Calu3 (cell line): ENCODE measurements at regions not wholly inside any gene's neighbourhood (a gene's known extent, or its start where the extent isn't known, plus 50 kb on each side); places are given as distances from the start of the nearest gene placed in this dataset.

Experiments used
- BruUV-seq: library from RNA; stranded (reverse); fragments of 400-500 nt; replicated peaks from 2 replicates; lab custom pipeline; 2021; lab: Mats Ljungman, UMichigan
- CTCF ChIA-PET: fragments of 300-600 bp; sonication (Branson Sonifier 250); formaldehyde crosslinking; loops from one replicate; lab custom pipeline; 2022; ENCODE audit warnings: antibody characterized with exemption; lab: Charles Lee
- DNase-seq: peaks from one replicate; pipeline ENCODE4 v3.0.0; 2022
- H3K27ac Mint-ChIP-seq: one replicate; pipeline ENCODE4 v1.8.0; 2022; ENCODE audit warnings: mixed read lengths; ENCODE audit not compliant: unreplicated experiment
- H3K27me3 Mint-ChIP-seq: one replicate; pipeline ENCODE4 v1.8.0; 2022; ENCODE audit warnings: mixed read lengths; ENCODE audit not compliant: unreplicated experiment
- H3K36me3 Mint-ChIP-seq: one replicate; pipeline ENCODE4 v1.8.0; 2022; ENCODE audit warnings: mild to moderate bottlenecking, moderate library complexity, mixed read lengths; ENCODE audit not compliant: insufficient read depth, unreplicated experiment
- H3K4me1 Mint-ChIP-seq: one replicate; pipeline ENCODE4 v1.8.0; 2022; ENCODE audit warnings: mild to moderate bottlenecking, low read depth, mixed read lengths; ENCODE audit not compliant: unreplicated experiment
- H3K4me3 Mint-ChIP-seq: one replicate; pipeline ENCODE4 v1.8.0; 2022; ENCODE audit warnings: mild to moderate bottlenecking, low read depth, moderate library complexity, mixed read lengths; ENCODE audit not compliant: unreplicated experiment
- H3K9me3 Mint-ChIP-seq: one replicate; pipeline ENCODE4 v1.8.0; 2022; ENCODE audit warnings: low read depth, mixed read lengths; ENCODE audit not compliant: unreplicated experiment
- intact Hi-C: fragments of 100-400 bp; cut with micrococcal nuclease; formaldehyde crosslinking; loops from one replicate; pipeline ENCODE4 v1.10.0; 2022; ENCODE audit not compliant: unreplicated experiment
- TF ChIP-seq, protein P1 (sequence below): fragments of 200-600 bp; IDR thresholded peaks from one replicate; pipeline ENCODE4 v1.8.0; 2022; ENCODE audit warnings: antibody characterized with exemption; ENCODE audit not compliant: unreplicated experiment

DNA sequence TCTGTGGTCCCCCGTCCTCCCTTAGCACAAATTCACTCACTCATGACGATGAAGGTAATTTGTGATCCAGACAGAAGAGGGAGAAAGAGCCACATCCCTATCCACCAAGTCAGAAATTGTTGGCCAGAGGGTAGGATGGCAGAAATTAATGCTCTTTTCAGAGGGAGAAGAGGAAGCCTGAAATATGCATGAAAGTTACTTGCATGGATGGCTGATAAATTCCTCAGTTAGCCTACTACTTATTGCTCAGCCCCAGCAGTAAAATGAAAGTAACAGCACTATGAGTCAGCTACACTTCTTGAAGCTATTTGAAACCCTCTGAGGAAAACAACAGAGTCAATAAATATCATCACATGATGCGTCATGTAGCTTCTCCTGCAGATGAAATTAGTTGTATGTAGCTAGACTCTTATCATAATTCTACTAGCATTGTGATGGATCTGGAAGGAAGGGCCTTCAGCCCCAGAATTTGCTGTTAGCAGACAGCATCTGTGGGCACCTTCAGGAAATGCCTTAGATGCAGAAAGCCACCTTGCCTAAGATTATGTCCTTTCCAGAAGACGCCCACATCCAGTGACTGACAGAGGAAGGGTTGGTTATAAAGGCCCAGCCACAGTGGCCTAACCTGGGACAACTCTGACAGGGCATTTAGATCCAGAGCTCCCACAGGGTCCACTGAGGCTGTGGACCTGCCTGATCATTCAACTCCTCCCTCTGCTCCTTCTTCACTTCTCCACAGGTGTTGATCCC is 81.2 kb upstream of the CCDC112 start:
- Mint-ChIP-seq H3K36me3 (peaks cover 30% of the 10 kb centered on the region), H3K27ac (peak overlapping the region; percentile 95), H3K4me1 (peaks cover 59% of the 10 kb centered on the region), H3K4me3 (peak overlapping the region; percentile 41), H3K27me3 (no peaks in the 10 kb centered on the region), H3K9me3 (no peaks in the 10 kb centered on the region)
- intact Hi-C loops, result loop anchor here (1.0 to 2.0 kb wide), 3 partner anchors 89 to 197 kb away; no protein-coding TSS in a partner anchor
- BruUV-seq, result TSS peak; percentile 43
- TF ChIP-seq, protein P1, sequence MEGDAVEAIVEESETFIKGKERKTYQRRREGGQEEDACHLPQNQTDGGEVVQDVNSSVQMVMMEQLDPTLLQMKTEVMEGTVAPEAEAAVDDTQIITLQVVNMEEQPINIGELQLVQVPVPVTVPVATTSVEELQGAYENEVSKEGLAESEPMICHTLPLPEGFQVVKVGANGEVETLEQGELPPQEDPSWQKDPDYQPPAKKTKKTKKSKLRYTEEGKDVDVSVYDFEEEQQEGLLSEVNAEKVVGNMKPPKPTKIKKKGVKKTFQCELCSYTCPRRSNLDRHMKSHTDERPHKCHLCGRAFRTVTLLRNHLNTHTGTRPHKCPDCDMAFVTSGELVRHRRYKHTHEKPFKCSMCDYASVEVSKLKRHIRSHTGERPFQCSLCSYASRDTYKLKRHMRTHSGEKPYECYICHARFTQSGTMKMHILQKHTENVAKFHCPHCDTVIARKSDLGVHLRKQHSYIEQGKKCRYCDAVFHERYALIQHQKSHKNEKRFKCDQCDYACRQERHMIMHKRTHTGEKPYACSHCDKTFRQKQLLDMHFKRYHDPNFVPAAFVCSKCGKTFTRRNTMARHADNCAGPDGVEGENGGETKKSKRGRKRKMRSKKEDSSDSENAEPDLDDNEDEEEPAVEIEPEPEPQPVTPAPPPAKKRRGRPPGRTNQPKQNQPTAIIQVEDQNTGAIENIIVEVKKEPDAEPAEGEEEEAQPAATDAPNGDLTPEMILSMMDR, result no peak
- DNase-seq, result peak; percentile 30
- CTCF ChIA-PET, result interaction anchor here (0.6 to 4.0 kb wide), 7 partner anchors 45 to 210 kb away, joined by 3 to 51 read pairs (median 3); no protein-coding TSS in a partner anchor

DNA sequence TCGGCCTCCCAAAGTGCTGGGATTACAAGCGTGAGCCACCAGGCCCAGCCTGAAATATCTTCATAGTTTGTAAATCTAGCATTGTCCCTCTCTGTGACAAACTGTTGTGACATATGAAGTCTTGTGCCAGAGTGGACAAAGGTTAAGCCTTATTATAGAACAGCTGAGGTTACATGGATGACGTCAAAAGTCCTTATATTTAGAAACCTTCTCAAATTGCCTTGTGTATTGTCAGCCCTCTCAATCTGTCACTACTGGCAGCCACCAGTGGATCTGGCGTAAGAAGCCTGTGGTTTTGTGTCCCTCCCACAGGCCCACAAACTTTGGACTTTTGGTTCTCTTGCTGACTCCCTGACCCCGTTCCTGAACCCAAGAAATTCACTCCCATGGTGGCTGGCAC is 79.4 kb upstream of the CCDC112 start:
- TF ChIP-seq, protein P1, result no peak
- intact Hi-C loops, result loop anchor here (2.0 kb wide), 2 partner anchors 91 to 157 kb away; no protein-coding TSS in a partner anchor
- peak; percentile 34 for DNase-seq
- Mint-ChIP-seq H3K27me3 (no peaks in the 10 kb centered on the region), H3K4me1 (peaks cover 59% of the 10 kb centered on the region), H3K36me3 (peaks cover 30% of the 10 kb centered on the region), H3K9me3 (no peaks in the 10 kb centered on the region), H3K27ac (peak overlapping the region; percentile 95), H3K4me3 (no peak overlapping the region)
- no TSS peak for BruUV-seq
- CTCF ChIA-PET, result interaction anchor here (0.8 to 1.6 kb wide), 6 partner anchors 12 to 199 kb away, joined by 3 to 13 read pairs (median 4); no protein-coding TSS in a partner anchor

DNA sequence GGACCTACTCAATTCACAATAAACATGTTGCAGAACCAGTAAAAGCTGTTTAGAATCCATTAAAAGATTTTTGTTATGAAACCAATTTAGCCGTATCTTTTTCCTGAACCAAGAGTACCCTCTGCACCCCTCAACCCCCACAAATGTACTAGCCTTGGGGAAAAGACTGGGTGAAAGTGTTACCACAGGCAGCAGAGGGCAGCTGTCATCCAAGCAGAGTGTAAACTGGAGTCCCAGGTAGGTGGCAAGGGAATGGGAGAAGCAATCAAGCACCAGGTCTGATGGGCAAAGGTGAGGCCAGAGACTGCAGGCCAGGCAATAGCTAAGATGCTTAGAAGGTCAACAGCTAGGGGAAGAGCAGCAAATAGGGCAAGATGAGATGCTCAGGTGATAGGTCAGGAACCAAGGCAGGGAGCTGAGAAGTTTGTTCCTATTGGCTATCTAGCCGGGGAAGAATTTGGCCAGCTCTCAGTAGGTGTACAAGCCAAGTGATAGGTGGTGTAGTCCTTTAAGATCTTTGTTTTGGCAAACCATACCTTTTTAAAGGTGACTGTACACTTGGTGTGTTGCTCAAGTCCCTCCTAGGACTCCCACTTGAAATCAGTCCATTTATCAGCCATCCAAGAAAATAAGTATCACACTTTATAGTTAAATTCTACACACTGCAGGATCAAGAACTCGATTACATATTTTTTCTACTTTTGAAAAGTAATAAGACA is 77.8 kb upstream of the CCDC112 start:
- TF ChIP-seq, protein P1, result peak; percentile 41
- no peaks in the 10 kb centered on the region for H3K27me3 Mint-ChIP-seq
- intact Hi-C loops, result loop anchor here (1.0 to 5.0 kb wide), 2 partner anchors 65 to 468 kb away; partner anchors contain the start of genes AP3S1 and ATG12

DNA sequence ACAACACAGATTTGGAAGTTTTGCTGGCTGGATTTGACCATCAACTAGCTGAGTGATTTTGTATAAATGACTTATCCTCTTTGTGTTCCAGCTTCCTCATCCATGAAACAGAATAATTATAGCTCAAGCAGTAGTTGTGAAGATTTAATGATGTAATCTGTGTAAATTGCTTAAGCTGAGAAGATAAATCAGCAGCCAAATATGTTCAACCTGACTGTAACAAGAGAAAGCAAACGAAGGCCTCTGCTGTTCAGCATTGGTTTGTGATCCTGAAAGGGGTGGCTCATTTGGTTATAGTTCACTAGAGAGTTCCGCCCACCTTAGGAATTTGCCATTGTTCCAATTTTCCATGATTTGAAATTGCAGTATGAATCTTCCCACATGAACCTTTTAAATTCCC is 75.7 kb upstream of the CCDC112 start:
- no peaks in the 10 kb centered on the region for H3K27me3 Mint-ChIP-seq
- no peaks in the 10 kb centered on the region for H3K9me3 Mint-ChIP-seq
- no TSS peak for BruUV-seq
- H3K27ac Mint-ChIP-seq, result no peak overlapping the region
- H3K36me3 Mint-ChIP-seq, result peaks cover 10% of the 10 kb centered on the region
- CTCF ChIA-PET, result interaction anchor here (0.6 to 1.4 kb wide), 5 partner anchors 63 to 202 kb away, joined by 3 to 6 read pairs (median 4); partner anchors contain the start of gene FEM1C
- H3K4me3 Mint-ChIP-seq, result no peak overlapping the region
- no peak for DNase-seq
- TF ChIP-seq, protein P1, result no peak
- intact Hi-C loops, result loop anchor here (5.0 kb wide), 1 partner anchor 470 kb away; the partner anchor contains the start of genes AP3S1 and ATG12
- H3K4me1 Mint-ChIP-seq, result peaks cover 33% of the 10 kb centered on the region

More for the DNA sequence above, 77.8 kb upstream of the CCDC112 start:
- H3K4me1 Mint-ChIP-seq, result peaks cover 53% of the 10 kb centered on the region
- CTCF ChIA-PET, result interaction anchor here (1.0 to 2.0 kb wide), 3 partner anchors 132 to 202 kb away, joined by 3 to 17 read pairs (median 3); no protein-coding TSS in a partner anchor
- peak overlapping the region; percentile 6 for H3K27ac Mint-ChIP-seq
- peak; percentile 62 for DNase-seq
- H3K4me3 Mint-ChIP-seq, result no peak overlapping the region
- H3K9me3 Mint-ChIP-seq, result no peaks in the 10 kb centered on the region
- H3K36me3 Mint-ChIP-seq, result peaks cover 18% of the 10 kb centered on the region
- no TSS peak for BruUV-seq
